MG63 (cell line): ENCODE measurements at regions not wholly inside any gene's neighbourhood (a gene's known extent, or its start where the extent isn't known, plus 50 kb on each side); places are given as distances from the start of the nearest gene placed in this dataset.

ENCODE experiments used
- DNase-seq: peaks from one replicate; pipeline ENCODE4 v3.0.0-alpha.2; 2020
- H3K27me3 ChIP-seq: fragments of 250-450 bp; sonication (Bioruptor Pico); 2 replicates; pipeline ENCODE4 v1.5.1; 2020; ENCODE audit warnings: mild to moderate bottlenecking, moderate library complexity
- H3K36me3 ChIP-seq: fragments of 250-450 bp; sonication (Bioruptor Pico); 2 replicates; pipeline ENCODE4 v1.5.1; 2020; ENCODE audit warnings: mild to moderate bottlenecking, moderate library complexity
- H3K4me3 ChIP-seq: fragments of 250-450 bp; sonication (Bioruptor Pico); 2 replicates; pipeline ENCODE4 v1.5.1; 2020; ENCODE audit warnings: mild to moderate bottlenecking, moderate library complexity
- H3K9me3 ChIP-seq: fragments of 250-450 bp; sonication (Bioruptor Pico); 2 replicates; pipeline ENCODE4 v1.5.1; 2020; ENCODE audit warnings: mild to moderate bottlenecking, moderate library complexity

DNA sequence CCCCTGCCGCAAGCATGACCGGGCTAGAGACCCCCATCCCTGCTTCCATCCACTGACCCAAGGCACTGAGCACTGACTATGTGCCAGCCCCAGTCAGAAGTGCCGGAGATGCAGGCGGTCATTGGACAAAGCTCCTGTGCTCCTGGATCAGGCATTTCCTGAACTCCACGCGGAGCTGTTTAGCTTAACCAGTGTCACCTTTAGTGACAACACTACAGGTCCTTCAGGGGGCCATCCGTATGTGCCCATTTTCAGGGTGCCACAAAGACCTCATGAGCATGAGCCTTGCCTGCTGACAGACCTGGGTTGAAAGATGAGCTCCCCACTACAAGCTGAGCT lies 63.0 kb upstream of the FGF3 start:
- Histone ChIP-seq H3K9me3 (no peaks in the 10 kb centered on the region), H3K36me3 (no peaks in the 10 kb centered on the region), H3K27me3 (no peaks in the 10 kb centered on the region), H3K4me3 (no peak overlapping the region)
- DNase-seq: no peak

GRCh38 chr11:69883292-69884255 lies 64.4 kb upstream of the FGF3 start:
- H3K27me3 ChIP-seq: no peaks in the 10 kb centered on the region
- H3K4me3 ChIP-seq: no peak overlapping the region
- no peak for DNase-seq
- no peaks in the 10 kb centered on the region for H3K9me3 ChIP-seq
- no peaks in the 10 kb centered on the region for H3K36me3 ChIP-seq

DNA sequence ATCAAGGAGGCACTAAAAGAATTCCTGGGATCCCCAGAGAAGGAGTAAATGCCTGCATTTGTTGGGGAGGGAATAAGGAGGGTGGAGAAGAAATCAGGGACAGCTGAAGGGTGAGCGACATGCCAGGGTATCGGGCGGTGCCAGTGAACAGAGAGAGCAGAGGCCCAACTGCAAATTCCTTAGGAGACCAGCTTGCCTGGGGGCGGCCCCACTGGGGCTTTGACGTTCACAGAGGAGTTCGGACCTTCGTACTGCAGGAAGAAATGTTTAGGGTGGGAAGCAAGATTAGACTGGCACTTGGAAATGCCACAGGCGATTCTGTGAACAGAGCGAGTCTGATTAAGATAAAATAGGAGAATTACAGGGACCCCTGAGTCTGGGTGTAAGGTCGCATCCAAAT lies 65.1 kb upstream of the FGF3 start:
- Histone ChIP-seq H3K4me3 (no peak overlapping the region), H3K36me3 (no peaks in the 10 kb centered on the region), H3K9me3 (no peaks in the 10 kb centered on the region), H3K27me3 (no peaks in the 10 kb centered on the region)
- no peak for DNase-seq

DNA sequence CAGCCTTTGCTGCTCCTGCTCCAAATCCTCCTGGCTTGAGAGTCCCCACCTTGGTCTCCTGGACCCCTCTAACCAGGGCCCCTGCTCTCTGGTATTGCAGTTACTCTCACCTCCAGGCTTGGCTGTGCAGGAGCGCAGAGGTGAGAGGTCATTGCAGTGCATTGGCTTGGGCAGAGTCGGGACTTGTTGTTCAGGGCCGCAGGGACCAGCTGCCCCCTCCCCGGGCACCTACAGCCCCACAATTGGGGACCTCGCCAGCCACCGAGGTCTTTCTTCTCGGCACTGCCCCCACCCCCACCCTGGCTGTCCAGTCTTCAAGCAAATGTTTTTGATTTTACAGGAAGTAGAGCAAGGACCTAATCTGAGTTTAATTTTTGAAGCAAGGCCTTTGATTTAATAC lies 65.5 kb upstream of the FGF3 start:
- no peaks in the 10 kb centered on the region for H3K36me3 ChIP-seq
- no peak for DNase-seq
- H3K27me3 ChIP-seq: no peaks in the 10 kb centered on the region
- no peaks in the 10 kb centered on the region for H3K9me3 ChIP-seq
- no peak overlapping the region for H3K4me3 ChIP-seq

GRCh38 chr11:69887330-69887729 lies 68.1 kb upstream of the FGF3 start:
- DNase-seq: no peak
- Histone ChIP-seq H3K27me3 (no peaks in the 10 kb centered on the region), H3K36me3 (no peaks in the 10 kb centered on the region), H3K9me3 (no peaks in the 10 kb centered on the region), H3K4me3 (no peak overlapping the region)

DNA sequence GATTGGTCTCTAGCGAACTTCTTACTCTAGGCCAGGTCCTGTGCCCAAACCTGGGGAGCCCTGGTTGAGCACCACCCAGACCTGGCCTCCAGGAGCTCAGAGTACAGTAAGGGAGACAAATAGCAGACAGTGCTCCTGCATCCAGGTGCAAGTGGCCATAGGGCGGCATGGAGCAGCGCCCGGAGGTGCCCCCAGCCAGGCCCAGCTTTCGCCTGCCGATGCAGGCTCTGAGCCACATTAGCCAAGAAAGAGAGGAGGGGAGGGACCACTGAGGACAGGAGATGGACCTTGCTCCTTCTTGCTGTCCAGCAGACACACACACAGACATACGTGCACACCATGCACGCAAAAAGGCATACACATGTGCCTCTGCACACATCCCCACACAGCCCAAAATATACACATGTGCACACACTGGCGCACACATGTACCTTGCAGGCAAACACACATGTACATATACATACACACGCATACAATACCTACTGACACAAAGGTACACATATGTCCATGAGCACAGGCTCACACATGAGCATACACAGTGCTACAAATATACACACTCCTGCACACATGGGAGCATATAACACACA lies 68.7 kb upstream of the FGF3 start:
- H3K4me3 ChIP-seq: no peak overlapping the region
- H3K27me3 ChIP-seq: no peaks in the 10 kb centered on the region
- no peaks in the 10 kb centered on the region for H3K36me3 ChIP-seq
- no peak for DNase-seq
- no peaks in the 10 kb centered on the region for H3K9me3 ChIP-seq

DNA sequence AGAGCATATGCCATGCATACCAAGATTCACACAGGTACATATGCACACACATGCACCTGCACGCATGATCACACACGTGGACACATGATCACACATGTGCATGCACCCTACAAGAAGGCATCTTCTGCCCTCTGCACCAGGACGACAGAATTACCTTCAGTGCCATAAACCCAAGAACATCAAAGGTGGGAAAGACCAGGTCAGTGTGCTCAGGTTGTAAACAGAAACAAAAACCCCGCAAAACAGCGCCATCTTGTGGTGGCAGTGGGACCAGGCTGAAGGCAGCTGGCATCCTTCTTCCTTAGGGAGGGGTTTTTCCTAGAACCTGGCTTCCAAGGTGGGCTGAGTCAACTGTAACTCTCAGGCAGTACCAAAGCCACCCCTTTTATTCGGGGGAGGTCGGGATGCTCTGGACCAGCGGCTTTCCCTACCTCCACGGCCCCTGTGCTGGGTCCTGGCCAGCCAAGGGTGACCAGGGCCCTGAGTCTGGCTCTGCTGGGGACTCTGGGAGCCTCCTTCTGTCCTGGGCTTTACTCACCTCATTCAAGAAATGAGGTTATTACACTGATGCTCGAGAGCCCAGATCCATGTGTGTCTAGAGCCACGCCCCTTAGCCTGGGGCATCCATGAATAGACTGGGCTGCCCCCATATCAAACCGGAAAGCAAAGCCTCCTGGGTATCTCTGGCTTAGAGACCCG lies 69.4 kb upstream of the FGF3 start:
- Histone ChIP-seq H3K9me3 (no peaks in the 10 kb centered on the region), H3K27me3 (no peaks in the 10 kb centered on the region), H3K4me3 (no peak overlapping the region), H3K36me3 (no peaks in the 10 kb centered on the region)
- DNase-seq: peak; percentile 32

DNA sequence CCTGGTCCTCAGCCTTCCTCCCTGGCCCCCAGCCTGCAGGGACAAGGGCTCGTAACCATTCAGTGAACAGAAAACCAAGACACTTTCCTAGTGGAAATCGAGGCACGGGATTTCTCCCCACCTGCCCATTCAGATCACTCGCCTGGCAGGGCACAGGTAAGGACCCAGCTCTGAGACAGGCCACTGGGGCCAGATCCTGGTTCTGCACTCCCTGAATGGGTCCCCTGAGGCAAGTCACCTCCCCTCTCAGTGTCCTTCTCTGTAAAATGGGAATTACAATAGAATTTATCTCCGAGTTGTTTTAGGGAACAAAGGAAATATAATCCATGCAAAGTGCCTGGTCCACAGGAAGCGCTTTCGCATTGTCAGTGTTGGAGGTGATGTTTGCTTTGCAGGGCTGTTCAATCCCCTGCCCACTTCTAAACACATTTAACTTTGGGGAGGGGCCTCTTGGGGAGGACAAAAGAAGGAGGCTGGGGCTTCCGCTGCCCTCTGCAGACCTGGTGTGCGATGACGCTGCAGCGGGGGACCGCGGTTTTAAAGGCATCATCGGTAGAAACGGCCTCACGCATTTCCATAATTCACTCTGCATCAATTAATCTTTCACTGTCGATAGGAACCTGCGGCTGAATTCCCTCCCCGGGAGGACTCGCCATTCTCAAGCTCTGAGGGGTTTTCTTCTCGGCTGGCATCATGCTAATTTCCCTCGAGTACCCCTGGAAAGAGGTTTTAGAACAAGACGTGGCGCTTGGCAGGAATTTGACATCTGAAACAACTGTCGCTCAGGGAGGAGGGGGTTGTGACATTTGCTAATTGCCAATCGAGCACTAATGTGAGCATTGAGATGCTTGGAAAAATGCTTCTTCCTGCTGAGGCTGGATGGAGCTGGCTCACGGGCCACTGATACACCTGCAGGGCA lies 70.4 kb upstream of the FGF3 start:
- Histone ChIP-seq H3K36me3 (no peaks in the 10 kb centered on the region), H3K4me3 (no peak overlapping the region), H3K9me3 (no peaks in the 10 kb centered on the region), H3K27me3 (no peaks in the 10 kb centered on the region)
- no peak for DNase-seq

DNA sequence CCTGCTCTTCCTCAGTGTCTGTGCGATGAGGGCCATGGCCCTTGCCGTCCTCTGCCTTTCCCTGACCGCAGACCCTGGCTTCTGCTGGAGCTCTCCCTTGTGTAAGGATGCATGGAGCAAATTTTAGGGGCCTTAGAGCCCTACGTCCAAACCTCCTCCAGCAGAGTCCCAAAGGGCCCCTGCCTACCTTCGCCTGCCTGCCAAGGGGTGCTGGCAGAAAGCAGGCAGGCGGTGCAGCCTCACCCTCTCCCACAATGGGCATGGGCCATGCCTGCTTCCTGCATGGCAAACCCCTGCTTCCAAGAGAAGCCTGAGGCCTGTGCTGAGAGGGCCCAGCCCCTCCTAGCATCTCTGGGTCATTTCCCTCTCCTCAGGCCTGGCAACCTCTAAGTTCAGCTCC lies 71.3 kb upstream of the FGF3 start:
- Histone ChIP-seq H3K4me3 (no peak overlapping the region), H3K9me3 (no peaks in the 10 kb centered on the region), H3K36me3 (no peaks in the 10 kb centered on the region), H3K27me3 (no peaks in the 10 kb centered on the region)
- DNase-seq: no peak

DNA sequence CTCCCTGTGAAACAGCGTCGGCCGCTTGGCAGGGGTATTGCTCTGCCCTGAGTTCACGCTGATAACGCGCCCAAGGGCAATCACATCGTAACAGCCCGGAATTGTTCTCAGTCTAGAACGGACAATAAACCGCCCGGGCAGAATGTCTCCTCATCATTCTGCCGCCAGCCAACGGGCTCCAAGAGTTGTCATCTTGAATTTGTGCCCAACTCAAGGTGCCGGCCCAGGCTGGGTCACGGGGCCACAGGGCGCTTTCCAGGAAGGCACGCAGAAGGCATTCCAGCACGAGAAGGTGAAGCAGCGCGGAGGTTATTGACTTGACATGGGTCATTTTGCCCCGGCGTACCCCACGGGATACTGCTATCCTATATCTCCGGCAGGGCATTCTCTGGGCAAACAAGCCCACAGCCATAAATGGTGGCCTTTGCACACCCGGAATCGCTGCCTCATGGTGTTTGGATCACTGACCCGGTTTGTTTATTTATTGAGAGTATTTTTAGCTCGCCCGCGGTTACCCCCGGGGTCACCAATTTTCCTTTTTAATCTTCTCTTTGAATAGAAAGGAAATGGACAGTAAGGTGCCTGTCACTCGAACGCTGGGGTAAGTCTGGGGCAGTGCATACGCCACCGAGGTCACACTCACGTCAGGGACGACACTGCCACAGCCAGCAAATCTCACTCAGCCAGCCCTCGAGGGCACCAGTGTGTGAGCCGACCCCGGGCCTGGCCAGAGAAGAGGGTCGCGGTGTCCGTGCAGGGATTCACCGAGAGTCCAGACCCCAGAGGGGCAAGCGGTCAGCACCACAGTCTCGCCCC lies 72.4 kb upstream of the FGF3 start:
- H3K27me3 ChIP-seq: no peaks in the 10 kb centered on the region
- DNase-seq: peak; percentile 28
- no peaks in the 10 kb centered on the region for H3K9me3 ChIP-seq
- no peaks in the 10 kb centered on the region for H3K36me3 ChIP-seq
- H3K4me3 ChIP-seq: no peak overlapping the region

DNA sequence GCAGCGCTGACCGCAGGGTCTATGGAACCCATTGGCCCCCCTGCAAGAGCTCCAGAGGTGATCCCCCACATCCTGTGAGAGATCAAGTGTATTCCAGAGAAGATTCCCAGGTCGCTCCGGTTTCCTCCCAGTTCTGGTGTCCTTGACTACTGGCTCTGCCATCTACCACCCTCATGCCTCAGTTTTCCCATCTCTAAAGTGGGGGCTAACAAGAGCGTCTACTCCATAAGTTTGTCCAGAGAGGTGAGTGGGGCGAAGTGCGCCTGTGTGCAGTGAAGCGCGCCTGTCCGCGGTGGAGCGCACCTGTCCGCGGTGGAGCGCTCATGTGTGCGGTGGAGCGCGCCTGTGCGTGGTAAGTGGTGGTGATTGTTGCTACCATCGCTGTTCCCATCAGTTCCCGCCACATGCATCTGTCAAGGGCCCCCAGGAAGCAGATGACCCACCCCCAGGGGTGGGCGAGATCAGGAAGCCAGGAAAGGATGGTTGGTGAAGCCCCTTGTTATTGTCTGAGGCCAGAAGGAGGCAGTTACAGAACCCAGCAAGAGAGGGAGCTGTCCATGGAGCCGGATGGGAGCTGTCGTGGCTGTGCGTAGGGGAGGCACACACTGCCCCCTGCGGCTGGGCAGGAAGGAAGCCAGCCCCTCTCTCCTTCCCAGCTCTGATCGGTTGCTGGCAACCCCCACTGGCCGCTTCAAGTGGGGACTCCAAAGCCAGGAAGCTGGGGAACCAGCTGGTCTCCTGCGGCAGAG lies 73.2 kb upstream of the FGF3 start:
- Histone ChIP-seq H3K27me3 (no peaks in the 10 kb centered on the region), H3K9me3 (no peaks in the 10 kb centered on the region), H3K36me3 (no peaks in the 10 kb centered on the region), H3K4me3 (no peak overlapping the region)
- DNase-seq: no peak

DNA sequence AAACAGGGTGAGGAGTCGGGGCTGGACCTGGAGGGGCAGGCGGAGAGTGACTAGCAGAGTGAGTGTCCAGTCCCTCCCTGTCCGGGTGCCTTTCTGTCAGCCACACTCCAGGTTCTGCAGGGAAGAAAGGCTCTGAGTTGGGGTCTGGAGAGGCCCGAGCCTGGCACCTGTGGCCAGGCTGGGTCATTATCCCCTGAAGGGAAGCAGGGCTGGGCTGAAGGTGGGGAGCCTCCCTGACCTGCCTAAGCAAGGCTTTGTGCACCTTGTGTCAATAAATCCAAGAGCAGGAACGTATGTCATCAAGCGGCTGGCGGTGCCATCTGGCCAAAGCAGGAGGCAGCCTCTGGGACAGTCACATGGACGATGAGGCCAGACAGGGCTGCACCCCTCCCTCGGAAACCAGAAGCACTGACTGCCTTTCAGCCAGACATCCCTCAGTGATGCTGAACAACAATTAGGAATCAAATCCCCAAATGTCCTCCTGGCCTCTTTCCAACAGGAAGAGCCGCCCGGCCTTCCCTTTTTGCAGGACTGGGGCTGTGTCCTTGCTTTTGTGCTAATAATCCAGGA lies 73.9 kb upstream of the FGF3 start:
- DNase-seq: no peak
- Histone ChIP-seq H3K9me3 (no peaks in the 10 kb centered on the region), H3K36me3 (no peaks in the 10 kb centered on the region), H3K27me3 (no peaks in the 10 kb centered on the region), H3K4me3 (no peak overlapping the region)

- Histone ChIP-seq H3K27me3 (no peaks in the 10 kb centered on the region), H3K36me3 (no peaks in the 10 kb centered on the region), H3K9me3 (no peaks in the 10 kb centered on the region), H3K4me3 (no peak overlapping the region)
- DNase-seq: no peak
Measured at GRCh38 chr11:69893631-69894030, 74.4 kb upstream of the FGF3 start.

GRCh38 chr11:69894181-69894611 lies 75.0 kb upstream of the FGF3 start:
- no peak for DNase-seq
- no peaks in the 10 kb centered on the region for H3K36me3 ChIP-seq
- H3K9me3 ChIP-seq: no peaks in the 10 kb centered on the region
- no peaks in the 10 kb centered on the region for H3K27me3 ChIP-seq
- no peak overlapping the region for H3K4me3 ChIP-seq

- DNase-seq: peak; percentile 71
- Histone ChIP-seq H3K4me3 (no peak overlapping the region), H3K9me3 (no peaks in the 10 kb centered on the region), H3K36me3 (no peaks in the 10 kb centered on the region), H3K27me3 (no peaks in the 10 kb centered on the region)
Measured at GRCh38 chr11:69894648-69895047, 75.4 kb upstream of the FGF3 start.
